ENCODE measurements at regions not wholly inside any gene's neighbourhood (a gene's known extent, or its start where the extent isn't known, plus 50 kb on each side); places are given as distances from the start of the nearest gene placed in this dataset.

DNA sequence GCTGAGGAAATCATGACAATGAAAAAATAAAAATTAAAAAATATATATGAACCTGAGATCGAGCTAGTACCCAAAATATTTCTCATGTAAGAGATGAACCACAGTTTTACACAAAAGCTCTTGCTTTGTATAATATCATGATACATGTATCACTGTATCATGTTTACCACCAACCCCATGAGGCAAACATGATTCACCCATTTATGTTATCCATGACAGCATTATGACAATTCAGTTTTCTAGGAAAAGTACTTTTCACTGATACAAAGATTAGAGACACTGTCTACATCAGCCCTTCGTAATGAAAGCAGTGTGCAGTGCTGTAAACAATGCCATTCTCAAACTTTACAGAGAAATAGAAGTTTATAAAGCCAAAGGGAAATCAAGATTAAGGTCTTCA is 852.5 kb upstream of the LRRC4C start:
- TF ChIP-seq CTCF (IDR thresholded peaks at IDR 0.05), result no peak
- no peak for TF ChIP-seq POLR2A (IDR thresholded peaks at IDR 0.05)

Data from uterus (tissue), 2 donors.